SU-DHL-6 (cell line): ENCODE measurements at regions not wholly inside any gene's neighbourhood (a gene's known extent, or its start where the extent isn't known, plus 50 kb on each side); places are given as distances from the start of the nearest gene placed in this dataset.
"Not testable (repeated sequence)": the region's sequence is repeated elsewhere in the genome, so short reads cannot be mapped to it uniquely, and the experiment has no call there.

Source experiments
- H2AFZ ChIP-seq: fragments of 200-600 bp; sonication (generic); 2 replicates; pipeline ENCODE4 v1.6.1; 2014; ENCODE audit warnings: low read depth, mild to moderate bottlenecking, moderate library complexity, mixed read lengths, antibody characterized with exemption, low read length; ENCODE audit not compliant: severe bottlenecking
- H3F3A ChIP-seq: fragments of 200-600 bp; shearing (Covaris generic); 2 replicates; pipeline ENCODE4 v1.6.0; 2016; ENCODE audit warnings: antibody characterized with exemption, mild to moderate bottlenecking; ENCODE audit not compliant: insufficient read depth
- H3K27ac ChIP-seq: fragments of 200-600 bp; sonication (generic); 2 replicates; pipeline ENCODE4 v1.5.1; 2016; ENCODE audit warnings: low read depth, mild to moderate bottlenecking, low read length, moderate library complexity, mixed read lengths
- H3K27me3 ChIP-seq: fragments of 200-600 bp; sonication (generic), shearing (Covaris generic); 2 replicates; pipeline ENCODE4 v1.6.0; 2014; ENCODE audit warnings: mild to moderate bottlenecking, low read length
- H3K36me3 ChIP-seq: fragments of 200-600 bp; sonication (generic); 2 replicates; pipeline ENCODE4 v1.6.1; 2014; ENCODE audit warnings: mild to moderate bottlenecking, low read length, mixed read lengths
- H3K4me2 ChIP-seq: fragments of 300-600, 200-600 bp; shearing (Covaris generic), sonication (generic); 2 replicates; pipeline ENCODE4 v1.6.0; 2014; ENCODE audit warnings: low read length, low read depth, mild to moderate bottlenecking; ENCODE audit not compliant: poor library complexity, severe bottlenecking
- H3K4me3 ChIP-seq: fragments of 200-600 bp; sonication (generic); 2 replicates; pipeline ENCODE4 v1.5.1; 2014; ENCODE audit warnings: antibody characterized with exemption, low read length, mild to moderate bottlenecking, mixed read lengths; ENCODE audit not compliant: insufficient read depth, poor library complexity, severe bottlenecking
- H3K79me2 ChIP-seq: fragments of 200-600 bp; sonication (generic); 2 replicates; pipeline ENCODE4 v1.6.1; 2014; ENCODE audit warnings: mild to moderate bottlenecking, low read length, moderate library complexity; ENCODE audit not compliant: insufficient read depth
- H3K9ac ChIP-seq: fragments of 200-600 bp; sonication (generic); 2 replicates; pipeline ENCODE4 v1.7.0; 2014; ENCODE audit warnings: mild to moderate bottlenecking, low read length
- H3K9me2 ChIP-seq: fragments of 200-600 bp; sonication (generic); replicated peaks from 2 replicates; pipeline ENCODE4 v1.6.1; 2014; ENCODE audit warnings: low read length; ENCODE audit not compliant: insufficient read depth
- H3K9me3 ChIP-seq: fragments of 200-600 bp; sonication (generic); 2 replicates; pipeline ENCODE4 v1.6.1; 2014; ENCODE audit warnings: low read length, mixed read lengths; ENCODE audit not compliant: insufficient read depth
- H4K20me1 ChIP-seq: fragments of 200-600 bp; sonication (generic); 2 replicates; pipeline ENCODE4 v1.6.1; 2014; ENCODE audit warnings: low read depth, mild to moderate bottlenecking, antibody characterized with exemption, low read length, moderate library complexity, mixed read lengths

DNA sequence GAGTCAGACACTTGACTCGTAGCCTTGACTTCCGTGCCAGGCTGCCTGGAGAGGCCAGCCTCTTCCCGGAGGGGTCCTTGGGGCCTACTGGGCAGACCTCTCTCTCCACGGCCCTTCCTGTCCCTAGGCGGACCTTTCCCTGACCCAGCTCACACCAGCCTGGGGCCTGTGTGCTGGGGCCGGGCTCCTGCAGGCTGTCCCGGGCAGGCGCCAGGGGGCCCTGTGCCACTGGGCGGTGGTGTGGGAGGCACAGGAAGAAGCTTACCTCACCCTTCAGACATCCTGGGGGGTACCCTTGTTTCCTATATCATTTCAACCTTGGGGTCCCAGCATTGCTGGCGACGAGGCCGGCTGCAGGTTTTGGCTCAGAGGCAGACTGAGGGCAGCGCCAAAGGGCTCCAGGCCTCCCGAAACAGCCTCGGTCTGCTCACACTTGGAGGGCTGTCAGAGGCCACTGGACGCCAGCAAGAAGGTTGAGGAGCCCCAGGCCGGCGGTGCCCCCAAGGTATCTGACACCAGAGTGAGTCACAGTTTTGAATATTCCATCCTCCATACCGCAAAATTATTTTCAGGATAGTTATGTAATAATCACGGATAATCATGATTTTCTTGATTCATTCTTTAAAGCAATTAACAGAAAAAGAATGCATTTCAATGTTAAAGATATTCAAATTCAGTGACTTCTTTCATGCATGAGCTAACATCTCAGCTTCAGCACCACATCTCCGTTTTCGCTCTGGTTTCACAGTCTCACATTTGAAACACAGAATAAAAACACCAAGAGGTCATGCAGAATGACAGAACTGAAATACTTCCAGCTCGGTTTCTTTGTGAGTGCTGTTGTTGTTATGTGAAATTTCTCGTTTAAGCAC, 3967.6 kb upstream of the TPTE start:
- not testable (repeated sequence) for H3K27me3 ChIP-seq, H4K20me1 ChIP-seq, H3K79me2 ChIP-seq, H3K4me2 ChIP-seq, H3K27ac ChIP-seq, H3K9me3 ChIP-seq, H3F3A ChIP-seq, H3K9me2 ChIP-seq, H2AFZ ChIP-seq, H3K36me3 ChIP-seq, H3K9ac ChIP-seq, H3K4me3 ChIP-seq

DNA sequence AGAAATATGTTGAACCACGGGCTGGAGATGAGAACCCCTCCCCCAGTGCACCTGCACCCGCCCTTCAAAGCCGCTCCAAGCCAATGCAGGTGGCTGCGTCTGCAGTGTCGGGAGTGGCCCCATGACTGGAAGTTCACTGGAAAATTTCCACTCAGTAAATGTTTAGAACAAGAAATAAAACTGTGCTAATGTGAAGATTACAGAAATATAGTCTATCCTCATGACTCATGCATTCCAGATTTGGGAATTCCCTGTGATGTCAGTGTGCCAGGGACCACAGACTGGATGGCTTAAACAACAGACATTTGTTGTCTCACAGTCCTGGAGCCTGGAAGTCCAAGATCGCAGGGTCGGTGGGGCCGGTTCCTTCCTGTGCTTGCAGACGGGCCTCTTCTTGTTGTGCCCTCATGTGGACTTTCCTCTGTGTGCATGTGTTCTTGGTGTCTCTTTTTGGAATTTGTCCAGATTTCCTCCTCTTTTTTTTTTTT, 3967.0 kb upstream of the TPTE start:
- not testable (repeated sequence) for H3K9me2 ChIP-seq, H3K36me3 ChIP-seq, H3K9ac ChIP-seq, H4K20me1 ChIP-seq, H3F3A ChIP-seq, H2AFZ ChIP-seq, H3K4me2 ChIP-seq, H3K27ac ChIP-seq, H3K4me3 ChIP-seq, H3K9me3 ChIP-seq, H3K27me3 ChIP-seq, H3K79me2 ChIP-seq

DNA sequence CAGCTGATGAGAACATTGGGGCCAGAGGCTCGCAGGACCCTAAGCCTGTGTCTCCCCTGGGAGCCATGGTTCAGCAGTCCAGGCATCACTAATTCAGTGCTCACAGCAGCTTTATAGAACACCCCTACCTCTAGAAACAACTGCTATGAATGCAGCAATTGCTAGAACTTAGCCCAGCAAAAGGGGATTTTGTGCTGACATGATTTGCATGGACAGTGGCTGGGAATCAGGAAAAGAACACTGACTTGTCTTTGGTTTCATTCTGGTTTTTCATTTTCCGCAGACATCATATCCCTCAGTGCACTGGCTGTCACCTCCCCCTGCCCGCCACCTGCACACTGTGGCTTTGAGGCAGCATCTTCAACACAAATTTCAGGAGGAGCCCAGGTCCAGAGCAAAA, 3964.9 kb upstream of the TPTE start:
- not testable (repeated sequence) for H3K27ac ChIP-seq

DNA sequence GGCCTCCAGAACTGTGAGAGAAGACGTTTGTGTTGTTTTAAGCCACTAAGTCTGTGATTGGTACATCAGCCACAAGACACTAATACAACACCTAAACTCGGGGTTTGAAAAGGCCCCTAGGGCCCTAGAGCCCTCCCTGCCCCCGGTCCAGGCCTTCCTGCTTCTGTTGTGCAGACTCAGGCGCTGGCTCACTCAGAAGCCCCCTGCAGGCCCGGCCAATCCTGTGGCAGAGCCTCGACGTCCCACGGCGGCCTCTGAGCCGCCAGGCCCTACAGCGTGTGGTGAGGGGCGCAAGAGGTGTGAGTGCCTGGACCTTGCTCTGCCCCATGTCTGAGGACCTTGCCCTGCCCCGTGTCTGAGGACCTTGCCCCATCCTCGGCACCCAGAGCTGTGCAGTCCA, 3964.0 kb upstream of the TPTE start:
- H3K79me2 ChIP-seq, H3K4me2 ChIP-seq, H3K9ac ChIP-seq, H3K27ac ChIP-seq, H3K27me3 ChIP-seq, H2AFZ ChIP-seq, H3K36me3 ChIP-seq, H3K4me3 ChIP-seq, H3F3A ChIP-seq, H3K9me2 ChIP-seq, H3K9me3 ChIP-seq, H4K20me1 ChIP-seq: not testable (repeated sequence)

More for the DNA sequence above, 3964.9 kb upstream of the TPTE start:
- H3K36me3 ChIP-seq, H3K27me3 ChIP-seq, H4K20me1 ChIP-seq, H3K9me2 ChIP-seq, H2AFZ ChIP-seq, H3K9ac ChIP-seq, H3F3A ChIP-seq, H3K9me3 ChIP-seq, H3K4me2 ChIP-seq, H3K79me2 ChIP-seq, H3K4me3 ChIP-seq: not testable (repeated sequence)

DNA sequence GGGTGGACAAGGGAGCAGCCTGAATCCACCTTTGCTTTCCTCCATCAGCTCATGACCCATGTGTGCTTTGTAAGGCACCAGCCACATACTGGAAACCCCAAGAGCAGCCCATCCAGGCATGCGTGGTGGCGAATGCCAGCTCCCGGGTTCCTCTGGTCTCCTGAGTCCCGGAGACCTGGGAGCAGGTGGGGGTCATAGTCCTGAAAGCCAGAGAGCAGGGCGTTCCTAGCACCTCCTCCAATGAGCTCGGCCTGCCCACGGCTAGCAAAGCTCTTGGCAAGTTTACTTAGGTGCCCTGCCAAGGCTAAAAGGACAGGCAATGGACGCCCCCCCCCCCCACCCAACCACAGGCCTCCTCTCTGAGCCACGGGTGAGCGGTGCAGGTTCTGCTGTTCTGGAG, 3960.2 kb upstream of the TPTE start:
- H3F3A ChIP-seq, H3K9me3 ChIP-seq, H3K4me2 ChIP-seq, H3K4me3 ChIP-seq, H2AFZ ChIP-seq, H3K27ac ChIP-seq, H3K27me3 ChIP-seq, H3K79me2 ChIP-seq, H3K9me2 ChIP-seq, H3K9ac ChIP-seq, H4K20me1 ChIP-seq, H3K36me3 ChIP-seq: not testable (repeated sequence)

DNA sequence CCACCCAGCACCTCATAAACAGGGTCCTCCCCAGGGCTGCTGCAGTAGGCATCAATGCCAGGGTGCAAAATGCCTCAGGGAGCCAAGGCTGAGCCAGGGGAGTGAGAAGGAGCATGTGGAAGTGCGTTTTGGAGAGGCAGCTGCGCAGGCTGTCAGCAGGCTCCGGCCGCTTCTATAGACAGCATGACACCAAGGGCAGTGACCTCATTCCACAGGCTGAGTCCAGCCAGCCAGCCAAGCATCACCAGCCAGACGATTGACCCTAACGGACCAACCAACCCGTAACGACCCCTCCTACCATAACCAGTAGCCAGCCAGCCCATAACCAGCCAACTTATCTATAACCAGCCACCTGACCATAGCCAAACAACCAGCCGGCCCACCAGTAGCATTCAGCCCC, 3959.8 kb upstream of the TPTE start:
- H3K36me3 ChIP-seq, H3K27ac ChIP-seq, H2AFZ ChIP-seq, H3K27me3 ChIP-seq, H3K79me2 ChIP-seq, H3K9me3 ChIP-seq, H3F3A ChIP-seq, H3K4me3 ChIP-seq, H3K9ac ChIP-seq, H4K20me1 ChIP-seq, H3K9me2 ChIP-seq, H3K4me2 ChIP-seq: not testable (repeated sequence)

DNA sequence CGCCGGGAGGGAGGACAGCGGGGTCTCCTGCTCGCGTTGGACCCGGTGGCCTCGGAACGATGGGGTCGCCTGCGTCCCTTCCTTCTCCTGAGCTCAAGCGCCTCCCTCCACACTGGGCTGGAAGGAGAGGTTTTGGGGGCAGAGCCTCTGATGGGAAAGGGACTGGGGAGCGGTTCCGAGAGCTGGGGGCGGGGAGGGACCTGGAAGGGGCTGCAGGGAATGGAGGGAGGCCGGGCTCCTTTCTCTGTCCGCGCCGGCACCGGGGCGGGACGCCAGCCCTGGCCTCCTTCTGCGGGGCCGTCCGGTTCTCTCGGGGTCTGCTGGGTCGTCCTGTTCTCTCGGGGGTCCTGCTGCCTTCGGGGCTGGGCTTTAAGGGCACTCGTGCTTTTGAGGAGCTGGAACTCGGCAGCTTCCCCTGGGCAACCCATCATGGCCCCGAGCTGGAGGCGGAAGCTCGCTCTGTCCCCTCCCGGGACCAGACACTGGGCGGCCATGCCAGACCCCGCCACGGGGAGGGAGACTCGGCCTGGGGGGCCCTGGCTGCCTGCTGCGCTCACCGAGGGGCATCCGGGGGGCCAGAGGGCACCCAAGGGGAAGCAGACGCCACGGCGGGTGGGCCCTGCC, 3956.7 kb upstream of the TPTE start:
- H3K4me2 ChIP-seq, H3K27ac ChIP-seq, H3K27me3 ChIP-seq, H3K36me3 ChIP-seq, H3K79me2 ChIP-seq, H3K9me3 ChIP-seq, H2AFZ ChIP-seq, H3K9ac ChIP-seq, H4K20me1 ChIP-seq, H3F3A ChIP-seq, H3K4me3 ChIP-seq, H3K9me2 ChIP-seq: not testable (repeated sequence)
